Omental fat pad (tissue), 3 donors: ENCODE measurements at regions not wholly inside any gene's neighbourhood (a gene's known extent, or its start where the extent isn't known, plus 50 kb on each side); places are given as distances from the start of the nearest gene placed in this dataset.

ENCODE experiments used
- ATAC-seq: fragments of 150-250 bp; one replicate; pipeline ENCODE4 v1.9.1; 2016; ENCODE audit warnings: mild to moderate bottlenecking, moderate library complexity; ENCODE audit not compliant: low FRiP score
- DNase-seq: peaks from one replicate; pipeline ENCODE4 v3.0.0-alpha.2; 2019; ENCODE audit warnings: low spot score
- CTCF ChIP-seq, 3 donors: fragments of 450-650 bp; IDR thresholded peaks; one replicate each; pipeline ENCODE4 v1.5.1; 2016 to 2017; ENCODE audit warnings: antibody characterized with exemption in 3 of 3, mild to moderate bottlenecking in 3 of 3, moderate library complexity in 2 of 3

GRCh38 chr3:39750712-39751111, 58.7 kb upstream of the MYRIP start:
- ATAC-seq (no peak), DNase-seq (no peak)
- no peak for TF ChIP-seq CTCF (IDR thresholded peaks at IDR 0.05)

- DNase-seq, result no peak
- no peak for TF ChIP-seq CTCF (IDR thresholded peaks at IDR 0.05)
- ATAC-seq, result no peak
Measured at GRCh38 chr3:39751286-39751685, 58.1 kb upstream of the MYRIP start.

GRCh38 chr3:39752019-39752637, 57.3 kb upstream of the MYRIP start:
- no peak for ATAC-seq
- TF ChIP-seq CTCF (IDR thresholded peaks at IDR 0.05), result no peak
- DNase-seq, result no peak

GRCh38 chr3:39752751-39753150, 56.7 kb upstream of the MYRIP start:
- no peak for DNase-seq

GRCh38 chr3:39753391-39753790, 56.0 kb upstream of the MYRIP start:
- ATAC-seq, result no peak
- no peak for TF ChIP-seq CTCF (IDR thresholded peaks at IDR 0.05)

More at GRCh38 chr3:39752751-39753150, 56.7 kb upstream of the MYRIP start:
- ATAC-seq, result no peak
- no peak for TF ChIP-seq CTCF (IDR thresholded peaks at IDR 0.05)

GRCh38 chr3:39754549-39754948, 54.9 kb upstream of the MYRIP start:
- TF ChIP-seq CTCF (IDR thresholded peaks at IDR 0.05), result no peak
- ATAC-seq (no peak), DNase-seq (no peak)

More at GRCh38 chr3:39753391-39753790, 56.0 kb upstream of the MYRIP start:
- DNase-seq, result no peak

- no peak for DNase-seq
- no peak for ATAC-seq
- TF ChIP-seq CTCF (IDR thresholded peaks at IDR 0.05), result no peak
Measured at GRCh38 chr3:39755100-39755499, 54.3 kb upstream of the MYRIP start.
